ENCODE measurements at regions not wholly inside any gene's neighbourhood (a gene's known extent, or its start where the extent isn't known, plus 50 kb on each side); places are given as distances from the start of the nearest gene placed in this dataset.

GRCh38 chr2:22656426-22656825, 728.6 kb upstream of the KLHL29 start:
- CTCF ChIA-PET = no interaction called here
- intact Hi-C loops (cut with micrococcal nuclease) = no loop called here
- ATAC-seq (no peak), DNase-seq (ENCODE audit: low read depth, low spot score) (no peak)
- POLR2A ChIA-PET = no interaction called here
- Histone ChIP-seq H3K4me2 (ENCODE audit: low read length) (no peak overlapping the region), H3K79me2 (ENCODE audit: insufficient read depth, low read length) (no peaks in the 10 kb centered on the region), H4K20me1 (ENCODE audit: insufficient read depth) (no peaks in the 10 kb centered on the region), H3K36me3 (ENCODE audit: control insufficient read depth in 1 of 2, insufficient read depth in 2 of 2, low read length in 2 of 2) (no peaks in the 10 kb centered on the region), H3K27me3 (ENCODE audit: insufficient read depth, low read length) (no peaks in the 10 kb centered on the region), H2AFZ (ENCODE audit: low read depth, low read length, poor library complexity, severe bottlenecking) (no peak overlapping the region), H3K4me1 (ENCODE audit: control insufficient read depth in 1 of 2, insufficient read depth in 2 of 2, low read length in 2 of 2) (no peaks in the 10 kb centered on the region), H3K9me3 (ENCODE audit: control insufficient read depth in 1 of 2, insufficient read depth in 1 of 2, low read depth in 1 of 2, low read length in 2 of 2) (peaks cover 3 to 8% of the 10 kb centered on the region in 2 experiments; a peak in 2 of 4 replicates), H3K9ac (ENCODE audit: low read length) (no peak overlapping the region), H3K9me2 (ENCODE audit: insufficient read depth) (no peaks in the 10 kb centered on the region), H3K4me3 (replicated peaks in 1 of 2; ENCODE audit: low read depth in 1 of 2, low read length in 2 of 2) (no peak overlapping the region), H3K27ac (ENCODE audit: low read depth, low read length) (no peak overlapping the region)
- BruUV-seq (replicated peaks) = no TSS peak
- RAD21 ChIA-PET (ENCODE audit: low non-redundant PET in 1 of 2, low total read pairs in 2 of 2, uncharacterized antibody in 2 of 2, unreplicated experiment in 2 of 2) = no interaction called here
- TF ChIP-seq ZBTB33 (IDR thresholded peaks at IDR 0.05; ENCODE audit: extremely low read depth, insufficient replicate concordance, low read length) (no peak), ELF1 (IDR thresholded peaks at IDR 0.05; ENCODE audit: borderline replicate concordance, low read depth) (no peak), MAX (IDR thresholded peaks at IDR 0.05) (no peak), ZNF274 (IDR thresholded peaks at IDR 0.05; ENCODE audit: low read depth, low read length) (no peak), ZFX (IDR thresholded peaks at IDR 0.05) (no peak), EZH2 (IDR thresholded peaks at IDR 0.05) (no peak), CBX3 (IDR thresholded peaks at IDR 0.05; ENCODE audit: low read depth) (no peak), SIN3A (IDR thresholded peaks at IDR 0.05; ENCODE audit: low read depth) (no peak), POLR2A (IDR thresholded peaks at IDR 0.05; ENCODE audit: borderline replicate concordance, extremely low read depth, insufficient read depth, insufficient read length) (no peak)

- H3K79me2 ChIP-seq (ENCODE audit: insufficient read depth, low read length) = no peaks in the 10 kb centered on the region
- no peak for DNase-seq (ENCODE audit: low read depth, low spot score)
- intact Hi-C loops (cut with micrococcal nuclease) = no loop called here
- no peaks in the 10 kb centered on the region for H3K9me2 ChIP-seq (ENCODE audit: insufficient read depth)
- no peak overlapping the region for H3K4me2 ChIP-seq (ENCODE audit: low read length)
- H3K27me3 ChIP-seq (ENCODE audit: insufficient read depth, low read length) = no peaks in the 10 kb centered on the region
- no peak overlapping the region for H3K27ac ChIP-seq (ENCODE audit: low read depth, low read length)
- BruUV-seq (replicated peaks) = no TSS peak
- H4K20me1 ChIP-seq (ENCODE audit: insufficient read depth) = no peaks in the 10 kb centered on the region
- H2AFZ ChIP-seq (ENCODE audit: low read depth, low read length, poor library complexity, severe bottlenecking) = no peak overlapping the region
- H3K36me3 ChIP-seq (ENCODE audit: control insufficient read depth in 1 of 2, insufficient read depth in 2 of 2, low read length in 2 of 2) = no peaks in the 10 kb centered on the region
- H3K4me1 ChIP-seq (ENCODE audit: control insufficient read depth in 1 of 2, insufficient read depth in 2 of 2, low read length in 2 of 2) = no peaks in the 10 kb centered on the region
- no peak for ATAC-seq
- ChIA-PET POLR2A (no interaction called here), RAD21 (ENCODE audit: low non-redundant PET in 1 of 2, low total read pairs in 2 of 2, uncharacterized antibody in 2 of 2, unreplicated experiment in 2 of 2) (no interaction called here), CTCF (no interaction called here)
- peaks cover 0 to 2% of the 10 kb centered on the region in 2 experiments; a peak in 2 of 4 replicates for H3K9me3 ChIP-seq (ENCODE audit: control insufficient read depth in 1 of 2, insufficient read depth in 1 of 2, low read depth in 1 of 2, low read length in 2 of 2)
- no peak overlapping the region for H3K4me3 ChIP-seq (replicated peaks in 1 of 2; ENCODE audit: low read depth in 1 of 2, low read length in 2 of 2)
- no peak overlapping the region for H3K9ac ChIP-seq (ENCODE audit: low read length)
- no peak for TF ChIP-seq RAD21 (IDR thresholded peaks at IDR 0.05; ENCODE audit: low read depth)
- TF ChIP-seq SP1 (IDR thresholded peaks at IDR 0.05; ENCODE audit: low read depth) = no peak
- no peak for TF ChIP-seq JUND (IDR thresholded peaks at IDR 0.05)
- no peak for TF ChIP-seq FOSL1 (IDR thresholded peaks at IDR 0.05; ENCODE audit: low read depth)
- TF ChIP-seq EZH2phosphoT487 (IDR thresholded peaks at IDR 0.05; ENCODE audit: borderline replicate concordance) = no peak
- TF ChIP-seq SRF (IDR thresholded peaks at IDR 0.05; ENCODE audit: low read depth) = no peak
- TF ChIP-seq CEBPB (IDR thresholded peaks at IDR 0.05; ENCODE audit: low read depth) = no peak
- TF ChIP-seq TCF7L2 (IDR thresholded peaks at IDR 0.05; ENCODE audit: borderline replicate concordance, extremely low read depth, insufficient read depth, insufficient read length) = no peak
- TF ChIP-seq POLR2AphosphoS5 (IDR thresholded peaks at IDR 0.05; ENCODE audit: low read depth, low read length) = no peak
- TF ChIP-seq YY1 (IDR thresholded peaks at IDR 0.05; ENCODE audit: extremely low read depth, insufficient replicate concordance, low read depth, low read length) = no peak
- TF ChIP-seq CBX3 (IDR thresholded peaks at IDR 0.05; ENCODE audit: low read depth) = no peak
- no peak for TF ChIP-seq EGR1 (IDR thresholded peaks at IDR 0.05; ENCODE audit: low read depth)
- TF ChIP-seq ATF3 (IDR thresholded peaks at IDR 0.05) = no peak
These were observed 711.5 kb upstream of the KLHL29 start for GRCh38 chr2:22673529-22673928.
